BE2C (cell line): ENCODE measurements at regions not wholly inside any gene's neighbourhood (a gene's known extent, or its start where the extent isn't known, plus 50 kb on each side); places are given as distances from the start of the nearest gene placed in this dataset.

Experiments used
- DNase-seq: peaks from one replicate; pipeline ENCODE4 v3.0.0-alpha.2; 2020
- H3K27me3 ChIP-seq: fragments of 250-450 bp; sonication (Bioruptor Pico); 2 replicates; pipeline ENCODE4 v1.5.1; 2020; ENCODE audit warnings: mild to moderate bottlenecking
- H3K36me3 ChIP-seq: fragments of 250-450 bp; sonication (Bioruptor Pico); 2 replicates; pipeline ENCODE4 v1.5.1; 2020; ENCODE audit warnings: mild to moderate bottlenecking
- H3K4me1 ChIP-seq: fragments of 250-450 bp; sonication (Bioruptor Pico); 2 replicates; pipeline ENCODE4 v1.5.1; 2020
- H3K4me3 ChIP-seq: 2 replicates; pipeline ENCODE4 v1.5.1; 2011; ENCODE audit warnings: low read depth, low read length
- H3K9me3 ChIP-seq: fragments of 250-450 bp; sonication (Bioruptor Pico); 2 replicates; pipeline ENCODE4 v1.5.1; 2020
- TF ChIP-seq, protein P1 (sequence below): IDR thresholded peaks from 2 replicates; pipeline ENCODE4 v1.5.1; 2012; ENCODE audit warnings: mild to moderate bottlenecking, low read depth, low read length

DNA sequence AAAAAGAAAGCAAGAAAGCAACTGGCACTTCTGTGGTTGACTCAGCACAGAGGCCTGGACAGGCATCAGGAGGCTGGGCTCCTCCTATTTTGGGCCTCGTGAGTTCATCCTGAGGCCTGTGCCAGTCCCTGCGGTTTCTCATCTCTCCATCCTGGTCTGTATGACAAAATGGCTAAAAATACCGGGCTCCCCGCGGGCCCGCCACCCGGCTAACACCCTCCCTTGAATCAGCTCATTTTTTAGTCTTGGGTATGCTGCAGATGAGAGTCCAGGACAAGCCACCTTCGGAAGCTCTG is 62.3 kb upstream of the YWHAQ start:
- no peaks in the 10 kb centered on the region for H3K36me3 ChIP-seq
- DNase-seq: no peak
- TF ChIP-seq, protein P1, sequence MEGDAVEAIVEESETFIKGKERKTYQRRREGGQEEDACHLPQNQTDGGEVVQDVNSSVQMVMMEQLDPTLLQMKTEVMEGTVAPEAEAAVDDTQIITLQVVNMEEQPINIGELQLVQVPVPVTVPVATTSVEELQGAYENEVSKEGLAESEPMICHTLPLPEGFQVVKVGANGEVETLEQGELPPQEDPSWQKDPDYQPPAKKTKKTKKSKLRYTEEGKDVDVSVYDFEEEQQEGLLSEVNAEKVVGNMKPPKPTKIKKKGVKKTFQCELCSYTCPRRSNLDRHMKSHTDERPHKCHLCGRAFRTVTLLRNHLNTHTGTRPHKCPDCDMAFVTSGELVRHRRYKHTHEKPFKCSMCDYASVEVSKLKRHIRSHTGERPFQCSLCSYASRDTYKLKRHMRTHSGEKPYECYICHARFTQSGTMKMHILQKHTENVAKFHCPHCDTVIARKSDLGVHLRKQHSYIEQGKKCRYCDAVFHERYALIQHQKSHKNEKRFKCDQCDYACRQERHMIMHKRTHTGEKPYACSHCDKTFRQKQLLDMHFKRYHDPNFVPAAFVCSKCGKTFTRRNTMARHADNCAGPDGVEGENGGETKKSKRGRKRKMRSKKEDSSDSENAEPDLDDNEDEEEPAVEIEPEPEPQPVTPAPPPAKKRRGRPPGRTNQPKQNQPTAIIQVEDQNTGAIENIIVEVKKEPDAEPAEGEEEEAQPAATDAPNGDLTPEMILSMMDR: no peak
- no peak overlapping the region for H3K4me3 ChIP-seq
- peaks cover 4% of the 10 kb centered on the region; the same call in 1 of the 2 replicates for H3K4me1 ChIP-seq
- H3K27me3 ChIP-seq: no peaks in the 10 kb centered on the region
- H3K9me3 ChIP-seq: no peaks in the 10 kb centered on the region

DNA sequence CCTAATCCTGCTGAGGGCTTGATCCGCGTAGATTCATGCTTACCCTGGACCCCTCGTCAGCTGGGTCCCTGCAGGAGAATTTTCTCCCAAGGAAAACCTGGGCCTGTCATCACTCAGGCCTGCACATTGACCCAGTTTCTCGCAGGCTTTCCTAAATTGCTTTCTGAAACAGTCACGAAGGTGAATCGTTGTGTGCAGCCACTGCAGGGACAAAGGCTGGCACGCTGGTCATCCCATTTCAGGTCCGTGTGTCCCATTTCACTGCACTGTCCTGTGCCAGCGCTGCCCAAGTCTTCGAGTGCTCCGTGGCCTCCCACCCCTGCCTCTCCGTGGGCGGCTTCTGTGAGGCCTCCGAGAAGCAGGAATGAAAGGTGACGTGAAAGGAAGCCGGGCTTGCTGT is 62.8 kb upstream of the YWHAQ start:
- DNase-seq: no peak
- TF ChIP-seq, protein P1: no peak
- no peak overlapping the region for H3K4me3 ChIP-seq
- H3K27me3 ChIP-seq: no peaks in the 10 kb centered on the region
- H3K36me3 ChIP-seq: no peaks in the 10 kb centered on the region
- no peaks in the 10 kb centered on the region for H3K9me3 ChIP-seq
- peaks cover 4% of the 10 kb centered on the region; the same call in 1 of the 2 replicates for H3K4me1 ChIP-seq

DNA sequence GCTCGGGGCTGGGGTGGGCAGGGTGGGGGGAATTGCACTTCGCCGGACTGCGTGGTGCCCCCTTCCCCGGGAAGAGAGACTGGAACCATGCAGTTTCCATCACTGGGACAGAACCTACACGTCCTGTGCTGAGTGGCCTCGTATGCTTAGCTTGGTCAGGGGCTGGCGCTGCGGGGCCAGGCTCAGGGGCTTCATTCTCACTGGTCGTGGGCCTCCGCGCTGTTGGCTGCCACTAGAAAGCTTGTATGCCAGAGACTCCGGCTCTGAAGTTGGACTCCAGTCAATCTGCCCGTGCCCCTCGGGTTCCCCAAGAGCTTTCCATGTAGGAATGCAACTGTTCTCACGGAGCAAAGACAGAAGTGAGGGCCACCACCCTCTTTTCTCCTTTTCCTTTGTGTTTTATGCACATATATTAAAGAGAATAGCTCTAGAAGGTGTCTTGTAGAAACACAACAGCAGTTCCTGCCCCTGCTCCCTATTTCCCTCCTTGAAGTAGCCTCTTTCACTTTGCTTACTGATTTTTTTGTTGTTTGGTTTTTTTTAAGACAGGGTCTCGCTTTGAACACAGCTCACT is 64.0 kb upstream of the YWHAQ start:
- Histone ChIP-seq H3K27me3 (no peaks in the 10 kb centered on the region), H3K4me3 (no peak overlapping the region), H3K4me1 (peaks cover 4% of the 10 kb centered on the region; the same call in 1 of the 2 replicates), H3K36me3 (no peaks in the 10 kb centered on the region), H3K9me3 (no peaks in the 10 kb centered on the region)
- no peak for DNase-seq
- TF ChIP-seq, protein P1: no peak

DNA sequence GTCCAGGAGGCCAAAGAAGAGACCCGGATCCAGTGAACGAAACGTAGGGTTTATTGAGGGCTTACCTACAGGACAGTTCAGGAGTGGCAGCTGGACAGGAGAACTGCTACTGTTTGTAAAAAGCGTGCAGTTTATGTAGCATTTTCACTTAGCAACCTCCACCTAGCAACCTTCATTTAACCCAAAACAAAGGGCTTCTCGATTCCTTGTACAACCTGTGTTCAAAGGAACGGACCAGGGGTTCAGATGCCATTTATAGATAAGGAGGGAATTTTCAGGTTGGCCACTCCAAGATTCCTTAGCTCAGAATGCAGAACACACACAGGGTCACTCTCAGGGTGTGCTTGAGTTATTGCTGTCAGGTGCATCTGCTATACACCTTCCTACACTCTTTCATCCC is 65.1 kb upstream of the YWHAQ start:
- Histone ChIP-seq H3K36me3 (no peaks in the 10 kb centered on the region), H3K4me1 (no peaks in the 10 kb centered on the region; the same call in 1 of the 2 replicates), H3K4me3 (no peak overlapping the region), H3K27me3 (no peaks in the 10 kb centered on the region), H3K9me3 (no peaks in the 10 kb centered on the region)
- no peak for DNase-seq
- TF ChIP-seq, protein P1: no peak

DNA sequence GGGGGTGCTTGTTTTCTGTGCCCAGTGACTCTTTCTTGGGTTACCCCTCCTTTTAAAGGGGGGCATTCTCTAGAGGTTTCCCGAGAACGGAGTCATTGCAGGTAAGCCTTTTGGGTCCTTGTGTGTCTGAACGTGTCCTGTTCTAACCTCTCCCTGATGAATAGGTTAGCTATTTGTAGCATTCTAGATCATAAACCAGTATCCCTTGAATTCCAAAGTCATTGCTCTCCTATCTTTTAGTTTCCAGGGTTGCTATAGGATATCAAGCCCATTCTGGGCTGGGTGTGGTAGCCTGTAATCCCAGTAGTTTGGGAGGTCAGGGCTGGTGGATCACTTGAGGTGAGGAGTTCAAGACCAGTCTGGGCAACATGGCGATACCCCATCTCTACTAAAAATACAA is 65.9 kb upstream of the YWHAQ start:
- TF ChIP-seq, protein P1: no peak
- Histone ChIP-seq H3K4me3 (no peak overlapping the region), H3K27me3 (no peaks in the 10 kb centered on the region), H3K36me3 (no peaks in the 10 kb centered on the region), H3K4me1 (no peaks in the 10 kb centered on the region), H3K9me3 (no peaks in the 10 kb centered on the region)
- no peak for DNase-seq

DNA sequence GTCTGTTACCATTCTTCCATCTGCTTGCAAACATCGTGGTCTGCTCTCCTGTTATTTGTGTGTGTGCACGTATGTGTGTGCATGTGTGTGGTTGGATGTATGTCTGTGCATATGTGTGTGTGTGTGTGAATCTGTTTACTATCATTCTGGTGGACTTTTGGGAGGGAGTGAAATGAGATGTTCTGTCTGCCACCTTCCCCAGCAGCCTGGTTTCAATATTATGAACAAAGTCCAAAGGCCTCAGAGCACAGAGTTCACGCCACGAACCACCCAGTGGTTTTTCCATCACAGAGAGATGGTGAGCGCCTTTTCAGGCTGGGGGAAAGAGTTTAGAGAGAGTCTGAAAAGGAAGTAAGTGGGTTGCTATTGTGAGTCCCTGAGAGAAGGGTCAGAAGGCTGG is 67.1 kb upstream of the YWHAQ start:
- DNase-seq: no peak
- no peaks in the 10 kb centered on the region for H3K27me3 ChIP-seq
- H3K36me3 ChIP-seq: no peaks in the 10 kb centered on the region
- no peaks in the 10 kb centered on the region for H3K9me3 ChIP-seq
- no peak overlapping the region for H3K4me3 ChIP-seq
- no peaks in the 10 kb centered on the region for H3K4me1 ChIP-seq
- TF ChIP-seq, protein P1: no peak
